ENCODE measurements at regions not wholly inside any gene's neighbourhood (a gene's known extent, or its start where the extent isn't known, plus 50 kb on each side); places are given as distances from the start of the nearest gene placed in this dataset.

GRCh38 chr22:48687606-48688005 is 1140.1 kb downstream of the BRD1 start:
- no peak for DNase-seq

- DNase-seq, result no peak
These were observed 1140.9 kb downstream of the BRD1 start for GRCh38 chr22:48686694-48687302.

- no peak for DNase-seq
These were observed 1141.9 kb downstream of the BRD1 start for GRCh38 chr22:48685767-48686166.

GRCh38 chr22:48683640-48684039 is 1144.0 kb downstream of the BRD1 start:
- DNase-seq, result no peak

- DNase-seq, result no peak
These were observed 1145.2 kb downstream of the BRD1 start for GRCh38 chr22:48682504-48682903.

GRCh38 chr22:48680601-48681000 is 1147.1 kb downstream of the BRD1 start:
- no peak for DNase-seq

- no peak for DNase-seq
These were observed 1147.8 kb downstream of the BRD1 start for GRCh38 chr22:48679656-48680555.

- DNase-seq, result no peak
These were observed 1149.2 kb downstream of the BRD1 start for GRCh38 chr22:48678171-48679135.

GRCh38 chr22:48677621-48678020 is 1150.1 kb downstream of the BRD1 start:
- DNase-seq, result no peak

- DNase-seq, result no peak
These were observed 1150.5 kb downstream of the BRD1 start for GRCh38 chr22:48677168-48677520.

GRCh38 chr22:48676266-48677167 is 1151.2 kb downstream of the BRD1 start:
- no peak for DNase-seq

- DNase-seq, result no peak
These were observed 1151.9 kb downstream of the BRD1 start for GRCh38 chr22:48675830-48676145.

GRCh38 chr22:48675141-48675829 is 1152.4 kb downstream of the BRD1 start:
- no peak for DNase-seq

GRCh38 chr22:48673806-48674500 is 1153.7 kb downstream of the BRD1 start:
- no peak for DNase-seq

- DNase-seq, result no peak
These were observed 1155.3 kb downstream of the BRD1 start for GRCh38 chr22:48672387-48672786.

GRCh38 chr22:48670731-48671130 is 1156.9 kb downstream of the BRD1 start:
- DNase-seq, result no peak

- no peak for DNase-seq
These were observed 1157.5 kb downstream of the BRD1 start for GRCh38 chr22:48669986-48670716.

GRCh38 chr22:48669226-48669625 is 1158.4 kb downstream of the BRD1 start:
- no peak for DNase-seq

GRCh38 chr22:48667289-48667688 is 1160.4 kb downstream of the BRD1 start:
- DNase-seq, result no peak

- DNase-seq, result no peak
These were observed 1161.1 kb downstream of the BRD1 start for GRCh38 chr22:48666620-48667019.

All from CD4-positive, alpha-beta T cell treated with Interleukin-21 for 1 hour (primary cell).